ENCODE measurements at regions not wholly inside any gene's neighbourhood (a gene's known extent, or its start where the extent isn't known, plus 50 kb on each side); places are given as distances from the start of the nearest gene placed in this dataset.
"Not testable (repeated sequence)": the region's sequence is repeated elsewhere in the genome, so short reads cannot be mapped to it uniquely, and the experiment has no call there.

DNA sequence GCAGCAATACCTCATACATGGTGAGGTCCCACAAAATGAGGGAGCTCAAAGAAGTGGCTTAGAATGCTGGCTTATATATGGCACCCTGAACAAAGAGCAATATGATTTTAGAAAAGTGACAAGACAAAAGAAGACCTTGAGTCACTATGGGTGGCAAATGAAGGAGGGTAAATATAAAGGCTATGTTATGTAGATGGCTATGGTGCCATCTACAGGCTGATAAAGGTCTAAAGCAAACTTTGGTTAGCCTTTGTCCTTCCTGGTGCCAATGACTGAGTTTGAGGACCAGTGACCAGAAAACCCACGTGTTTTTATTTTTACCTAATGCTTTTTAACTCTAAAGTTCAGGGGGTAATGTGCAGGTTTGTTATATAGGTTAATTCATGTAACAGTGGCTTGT is 151.8 kb downstream of the CCNG2 start:
- peak; percentile 13 for DNase-seq

- no peak for DNase-seq
These were observed 152.5 kb downstream of the CCNG2 start for GRCh38 chr4:77309496-77309895.

GRCh38 chr4:77310931-77311330 is 153.9 kb downstream of the CCNG2 start:
- DNase-seq, result no peak

- DNase-seq, result no peak
These were observed 157.7 kb downstream of the CCNG2 start for GRCh38 chr4:77314697-77315096.

DNA sequence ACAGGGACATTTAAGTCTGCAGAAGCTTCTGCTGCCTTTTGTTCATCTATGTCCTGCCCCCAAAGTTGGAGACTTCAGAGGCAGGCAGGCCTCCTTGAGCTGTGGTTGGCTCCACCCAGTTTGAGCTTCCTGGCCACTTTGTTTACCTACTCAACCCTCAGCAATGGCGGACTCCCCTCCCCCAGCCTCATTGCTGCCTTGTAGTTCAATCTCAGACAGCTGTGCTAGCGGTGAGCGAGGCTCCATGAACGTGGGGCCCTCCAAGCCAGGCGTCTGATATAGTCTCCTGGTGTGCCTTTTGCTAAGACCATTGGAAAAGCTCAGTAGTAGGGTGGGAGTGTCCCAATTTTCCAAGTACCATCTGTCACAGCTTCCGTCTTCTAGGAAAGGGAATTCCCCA is 170.1 kb downstream of the CCNG2 start:
- no peak for DNase-seq

DNA sequence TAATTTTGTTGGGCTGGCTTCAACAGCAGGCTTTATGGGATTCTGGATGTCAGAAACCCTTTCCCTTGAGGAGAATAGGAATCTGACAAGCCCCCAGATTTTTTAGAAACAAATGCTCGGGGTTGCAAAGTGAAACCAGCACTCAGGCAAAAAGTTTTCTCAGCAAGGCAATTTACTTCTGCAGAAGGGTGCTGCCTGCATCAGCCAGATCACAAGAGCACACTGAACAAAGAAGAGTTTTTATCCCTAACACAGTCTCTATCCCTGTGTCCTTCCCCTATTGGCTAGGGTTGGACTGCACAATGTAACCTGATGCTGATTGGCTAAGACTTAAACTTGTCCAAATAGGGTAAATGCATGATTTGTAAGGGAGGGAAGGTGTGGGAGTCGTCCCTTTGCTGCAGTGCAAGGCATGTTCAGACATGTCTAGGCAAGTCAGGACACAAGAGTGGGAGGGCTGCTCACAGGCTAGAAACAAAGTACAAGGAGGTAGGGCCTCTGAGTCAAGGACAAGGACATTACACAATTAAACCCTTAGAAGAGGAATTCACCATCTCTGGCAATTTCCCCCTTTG is 175.8 kb downstream of the CCNG2 start:
- no peak for DNase-seq

DNA sequence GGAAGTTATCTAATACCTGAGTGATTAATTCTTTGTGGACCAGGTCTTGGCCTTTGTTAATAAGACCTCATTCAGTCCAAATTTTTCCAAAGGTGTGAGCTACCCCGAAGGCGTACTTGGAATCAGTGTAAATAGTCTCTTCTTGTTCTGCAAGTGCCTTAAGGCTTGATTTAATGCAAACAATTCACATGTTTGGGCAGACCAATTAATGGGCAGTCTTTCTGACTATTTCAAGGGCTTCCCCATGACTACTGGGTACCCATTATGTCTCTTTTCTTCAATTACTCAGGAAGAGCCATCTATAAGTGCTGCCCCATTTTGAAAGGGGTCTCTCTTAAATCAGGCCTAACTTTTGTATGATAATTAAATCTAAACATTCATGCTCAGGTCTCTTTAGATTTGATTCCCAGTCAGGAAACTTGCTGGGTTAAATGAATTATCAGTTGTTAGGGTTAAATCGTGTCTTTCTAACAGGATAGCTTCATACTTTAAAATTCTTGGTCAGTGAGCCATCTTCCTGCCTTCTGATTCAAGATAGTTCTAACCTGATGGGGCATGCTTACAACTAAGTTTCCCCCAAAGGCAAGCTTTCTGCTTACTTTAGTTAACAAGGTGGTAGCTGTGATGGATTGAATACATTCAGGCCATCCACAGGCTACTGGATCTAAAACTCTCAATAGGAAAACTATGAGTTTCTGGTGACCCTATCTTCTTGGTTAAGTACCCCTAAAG is 179.6 kb downstream of the CCNG2 start:
- DNase-seq, result no peak

DNA sequence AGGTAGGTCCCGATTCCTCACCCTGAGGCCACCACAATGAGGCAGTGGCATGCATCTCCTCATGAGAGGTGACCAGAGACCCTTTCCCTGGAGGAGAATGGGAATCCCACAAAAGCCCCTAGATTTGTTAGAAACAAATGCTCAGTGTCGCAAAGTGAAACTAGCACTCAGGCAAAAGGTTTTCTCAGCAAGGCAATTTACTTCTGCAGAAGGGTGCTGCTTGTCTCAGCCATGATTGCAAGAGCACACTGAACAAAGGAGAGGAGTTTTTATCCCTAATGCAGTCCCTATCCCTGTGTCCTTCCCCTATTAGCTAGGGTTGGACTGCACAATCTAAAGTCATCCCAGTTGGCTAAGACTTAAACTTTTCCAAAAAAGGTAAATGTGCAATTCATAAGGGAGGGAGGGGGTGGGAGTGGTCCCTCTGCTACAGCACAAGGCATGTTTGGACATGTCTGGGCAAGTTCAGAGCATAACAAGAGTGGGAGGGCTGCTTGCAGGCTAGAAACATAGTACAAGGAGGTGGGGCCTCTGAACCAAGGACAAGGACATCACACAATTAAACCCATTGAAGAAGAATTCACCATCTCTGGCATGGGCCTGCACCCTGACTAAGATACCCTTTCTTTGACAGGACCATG is 185.3 kb downstream of the CCNG2 start:
- no peak for DNase-seq

GRCh38 chr4:77344001-77344400 is 187.0 kb downstream of the CCNG2 start:
- no peak for DNase-seq

DNA sequence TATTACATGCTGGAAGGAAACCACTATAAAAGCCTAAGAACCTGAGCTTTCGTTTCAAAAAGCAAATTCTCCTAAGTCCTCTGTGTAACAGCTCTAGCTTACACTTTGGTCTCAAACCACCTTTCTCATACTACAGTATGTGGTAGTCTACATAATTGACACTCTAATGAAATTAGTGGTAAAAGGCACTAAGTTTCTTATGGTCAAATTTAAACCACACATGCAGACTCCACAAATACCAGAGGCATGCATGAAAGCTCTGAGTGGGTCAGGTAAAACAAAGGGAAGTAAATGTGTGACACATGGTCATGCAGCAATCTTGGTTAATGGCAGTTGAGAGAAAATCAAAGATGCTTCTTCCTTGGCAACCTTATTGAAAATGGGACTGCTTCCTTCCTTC is 187.8 kb downstream of the CCNG2 start:
- DNase-seq, result no peak

DNA sequence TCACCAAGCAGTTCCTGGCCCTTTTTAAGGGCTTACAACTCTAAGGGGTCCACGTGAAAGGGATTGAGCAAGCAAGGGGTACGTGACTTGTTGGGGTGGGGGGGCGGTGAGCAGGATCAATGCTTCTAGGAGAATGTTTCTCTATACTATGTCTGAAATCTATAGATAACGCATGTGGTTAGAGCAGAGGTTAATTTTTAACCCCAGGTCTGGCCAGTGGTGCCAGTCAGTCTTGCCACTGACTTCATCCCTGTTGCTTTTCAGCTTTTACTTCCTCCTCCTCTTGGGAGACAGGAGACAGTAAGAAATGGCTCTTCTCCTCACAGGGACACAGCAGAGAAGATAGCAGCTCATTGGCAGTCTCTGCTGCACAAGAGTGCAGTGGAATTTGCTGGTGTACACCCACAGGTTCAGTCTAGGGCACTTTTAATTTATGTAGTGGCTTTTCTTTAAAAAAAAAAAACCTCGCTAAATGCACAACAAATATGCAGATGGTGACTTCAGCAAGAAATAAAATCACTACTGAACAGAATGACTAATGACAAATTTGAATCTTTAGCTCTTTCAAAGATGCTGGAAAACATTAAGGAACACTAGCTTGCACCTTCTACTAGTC is 190.5 kb downstream of the CCNG2 start:
- DNase-seq, result no peak

GRCh38 chr4:77348815-77349214 is 191.8 kb downstream of the CCNG2 start:
- DNase-seq, result no peak

- no peak for DNase-seq
These were observed 192.4 kb downstream of the CCNG2 start for GRCh38 chr4:77349364-77349763.

- no peak for DNase-seq
These were observed 192.8 kb downstream of the CCNG2 start for GRCh38 chr4:77349796-77350195.

DNA sequence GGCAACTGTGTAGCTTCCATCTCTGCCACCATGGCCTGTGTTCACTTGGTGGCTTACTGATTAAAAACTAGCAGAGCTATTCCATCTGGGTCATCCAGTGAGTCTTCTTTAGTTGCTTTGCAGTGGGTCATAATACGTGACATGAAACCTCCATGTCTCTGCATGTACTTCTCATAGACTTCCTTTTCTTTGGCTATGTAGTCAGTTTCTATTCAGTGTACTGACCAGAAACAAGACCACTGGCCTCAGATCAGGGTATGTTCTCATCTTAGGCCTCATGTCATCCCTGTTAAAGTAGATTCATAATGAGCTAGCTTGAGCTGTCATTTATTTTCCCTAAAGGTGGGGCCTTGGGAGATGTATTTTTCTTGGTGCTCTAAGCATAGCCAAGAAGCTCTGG is 195.2 kb downstream of the CCNG2 start:
- DNase-seq, result no peak

GRCh38 chr4:77353724-77354315 is 196.8 kb downstream of the CCNG2 start:
- not testable (repeated sequence) for DNase-seq

GRCh38 chr4:77354550-77354949 is 197.5 kb downstream of the CCNG2 start:
- no peak for DNase-seq

- DNase-seq, result no peak
These were observed 198.7 kb downstream of the CCNG2 start for GRCh38 chr4:77355731-77356130.

- DNase-seq, result peak; percentile 26
These were observed 201.4 kb downstream of the CCNG2 start for GRCh38 chr4:77358315-77358928.

DNA sequence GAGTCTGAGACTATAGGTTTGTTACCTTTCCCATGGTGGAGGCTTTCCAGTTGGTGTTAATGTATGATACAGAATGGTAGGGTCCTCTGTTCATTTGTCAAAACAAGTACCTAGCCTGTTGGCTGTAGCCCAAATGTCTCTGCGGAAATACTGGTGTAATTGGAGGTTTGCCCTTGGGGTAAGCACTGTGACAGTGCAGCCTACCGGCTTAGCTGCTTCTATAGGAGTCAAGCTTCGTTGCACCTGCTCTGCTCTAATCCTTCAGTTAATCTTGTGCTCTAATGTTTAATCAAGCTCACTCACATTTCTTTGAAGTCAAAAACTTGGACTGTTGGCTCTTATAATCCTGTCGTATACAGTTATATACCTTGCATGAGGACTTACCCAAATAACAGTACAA is 203.4 kb downstream of the CCNG2 start:
- no peak for DNase-seq

DNA sequence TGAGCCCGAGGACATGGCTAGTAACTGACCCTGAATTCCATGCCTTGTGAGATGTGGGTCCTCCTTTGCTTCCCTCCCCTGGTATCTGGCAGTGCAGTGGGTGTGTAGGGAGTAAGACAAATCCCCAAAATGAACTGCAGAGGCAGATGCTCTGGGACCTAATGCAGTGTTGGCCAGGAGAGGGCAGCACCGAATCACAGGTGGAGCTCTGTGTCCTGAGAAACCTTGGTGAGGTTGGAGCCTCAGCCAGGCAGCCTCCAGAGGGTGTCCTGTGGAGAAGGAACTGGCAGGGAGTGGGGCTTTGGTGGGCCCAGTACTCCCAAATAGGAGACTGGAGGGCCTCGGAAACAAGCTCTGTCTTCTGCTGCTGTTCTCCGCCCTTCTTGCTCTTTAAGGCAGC is 209.9 kb downstream of the CCNG2 start:
- DNase-seq, result not testable (repeated sequence)

- no peak for DNase-seq
These were observed 210.6 kb downstream of the CCNG2 start for GRCh38 chr4:77367638-77368037.

GRCh38 chr4:77372375-77372774 is 215.4 kb downstream of the CCNG2 start:
- DNase-seq, result no peak
